Posterior cingulate gyrus (tissue), 11 donors: ENCODE measurements at regions not wholly inside any gene's neighbourhood (a gene's known extent, or its start where the extent isn't known, plus 50 kb on each side); places are given as distances from the start of the nearest gene placed in this dataset.
"Not testable (repeated sequence)": the region's sequence is repeated elsewhere in the genome, so short reads cannot be mapped to it uniquely, and the experiment has no call there.

Source experiments
- DNase-seq, 10 donors: peaks; one replicate each; pipeline versions ENCODE4 v3.0.0 to v3.0.0-alpha.2; 2020 to 2021; ENCODE audit warnings: mixed read lengths in 3 of 10
- intact Hi-C: fragments of 100-400 bp; cut with DNase I; formaldehyde crosslinking; loops from one replicate; pipeline ENCODE4 v1.15.1; 2023

DNA sequence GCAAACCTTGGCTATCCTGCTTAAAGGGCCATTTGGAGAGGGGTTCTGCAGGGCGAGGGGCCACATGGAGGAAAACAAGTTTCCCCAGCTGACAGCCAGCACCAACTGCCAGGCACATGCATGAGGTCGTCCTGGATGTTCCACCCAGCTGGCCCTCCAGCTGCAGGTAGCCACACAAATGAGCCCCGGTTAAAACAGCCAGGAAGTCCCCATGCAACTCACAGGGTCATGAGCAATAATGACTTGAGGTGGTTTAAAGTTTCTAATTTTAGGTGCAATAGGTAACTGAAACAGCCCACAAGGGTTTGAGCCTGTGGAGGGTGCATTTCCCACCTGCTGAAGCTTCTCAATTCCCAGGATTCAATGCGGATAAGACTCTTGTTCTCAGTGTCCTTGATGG is 160.8 kb upstream of the CCZ1B start:
- intact Hi-C loops, DNase-seq: not testable (repeated sequence)

DNA sequence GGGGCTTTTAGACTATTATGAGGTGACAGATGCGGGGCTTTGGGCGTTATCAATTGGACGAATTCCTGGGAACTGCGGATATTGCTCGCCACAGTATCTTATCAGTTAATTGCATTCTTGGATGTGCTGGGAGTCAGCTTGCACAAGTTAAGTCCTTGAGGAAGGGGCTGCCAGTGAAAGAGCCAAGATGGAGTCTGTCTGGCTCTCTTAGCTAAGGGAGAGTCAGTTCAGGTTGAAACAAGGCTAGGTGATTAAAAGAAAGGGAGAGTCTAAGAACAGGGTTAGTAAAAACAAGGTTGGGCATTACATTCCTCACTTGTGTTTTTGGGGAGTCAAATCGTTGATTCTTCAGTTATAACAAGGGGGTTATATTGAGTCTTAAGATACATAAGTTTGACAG is 162.5 kb upstream of the CCZ1B start:
- DNase-seq, intact Hi-C loops: not testable (repeated sequence)

DNA sequence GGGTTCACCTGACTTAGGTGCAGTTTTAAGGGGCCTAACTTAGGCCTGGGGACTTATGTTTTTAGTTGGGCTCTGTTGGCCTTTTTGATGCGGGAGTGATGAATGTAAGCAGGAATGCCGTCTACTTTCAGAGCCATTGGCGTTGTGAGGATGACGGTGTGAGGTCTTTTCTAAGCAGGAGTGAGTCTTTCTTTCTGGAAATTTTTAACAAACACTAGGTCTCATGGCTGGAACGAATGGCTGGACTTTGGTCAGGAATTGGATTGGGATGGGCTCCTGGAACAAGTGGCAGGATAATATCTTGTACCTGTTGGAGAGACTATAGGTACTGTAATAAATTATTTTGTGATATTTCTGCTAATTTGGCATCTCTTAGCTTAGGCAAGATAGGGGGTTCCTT is 163.9 kb upstream of the CCZ1B start:
- DNase-seq, intact Hi-C loops: not testable (repeated sequence)

DNA sequence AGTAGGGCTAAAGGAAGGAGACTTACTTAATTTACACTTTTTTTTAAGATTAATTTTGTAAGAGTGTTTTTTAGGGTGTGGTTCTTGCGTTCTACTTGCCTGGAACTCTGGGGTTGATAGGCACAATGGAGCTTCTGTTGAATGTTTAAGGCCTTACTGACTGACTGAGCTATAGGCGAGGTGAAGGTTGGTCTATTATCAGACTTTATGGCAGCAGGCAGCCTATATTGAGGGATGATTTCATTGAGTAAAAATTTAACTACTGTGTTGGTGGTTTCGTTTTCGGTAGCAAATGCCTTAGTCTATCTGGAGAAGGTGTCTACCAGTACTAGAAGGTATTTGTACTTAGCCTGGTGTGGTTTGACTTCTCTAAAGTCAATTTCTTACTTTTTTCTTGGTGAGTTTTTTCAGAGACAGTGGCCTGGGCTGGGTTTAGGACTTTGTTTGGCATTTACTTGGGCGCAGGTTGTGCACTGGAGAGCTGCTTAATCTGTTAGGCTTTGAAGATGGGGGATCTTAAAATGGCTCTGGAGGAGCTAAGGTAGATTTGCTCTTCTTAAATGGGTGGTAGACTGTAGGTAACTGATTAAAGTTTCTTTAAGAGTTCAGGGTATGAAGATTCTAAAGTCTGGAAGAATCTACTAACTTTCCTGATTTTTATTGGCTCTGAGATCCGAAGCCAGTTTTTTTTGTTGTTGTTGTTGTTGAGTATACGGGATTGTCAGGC is 164.5 kb upstream of the CCZ1B start:
- DNase-seq, intact Hi-C loops: not testable (repeated sequence)

DNA sequence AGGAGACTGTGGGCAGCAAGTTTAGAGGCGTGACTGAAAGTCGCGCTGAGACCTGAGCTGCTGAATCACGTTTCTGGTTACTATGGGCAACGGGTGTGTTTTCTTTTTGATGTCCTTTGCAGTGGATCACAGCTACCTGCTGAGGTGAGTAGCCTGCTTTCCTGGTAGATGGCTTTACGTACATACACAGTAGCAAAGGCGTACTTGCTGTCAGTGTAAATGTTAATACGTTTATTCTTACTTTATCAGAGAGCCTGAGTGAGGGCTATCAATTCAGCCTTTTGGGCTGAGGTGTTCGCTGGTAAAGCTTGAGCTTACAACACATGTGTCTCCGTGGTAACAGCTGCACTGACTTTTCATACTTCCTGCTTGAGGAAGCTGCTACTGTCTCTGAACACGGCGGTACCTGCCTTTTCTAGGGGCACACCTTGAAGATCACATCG is 165.1 kb upstream of the CCZ1B start:
- intact Hi-C loops, DNase-seq: not testable (repeated sequence)

DNA sequence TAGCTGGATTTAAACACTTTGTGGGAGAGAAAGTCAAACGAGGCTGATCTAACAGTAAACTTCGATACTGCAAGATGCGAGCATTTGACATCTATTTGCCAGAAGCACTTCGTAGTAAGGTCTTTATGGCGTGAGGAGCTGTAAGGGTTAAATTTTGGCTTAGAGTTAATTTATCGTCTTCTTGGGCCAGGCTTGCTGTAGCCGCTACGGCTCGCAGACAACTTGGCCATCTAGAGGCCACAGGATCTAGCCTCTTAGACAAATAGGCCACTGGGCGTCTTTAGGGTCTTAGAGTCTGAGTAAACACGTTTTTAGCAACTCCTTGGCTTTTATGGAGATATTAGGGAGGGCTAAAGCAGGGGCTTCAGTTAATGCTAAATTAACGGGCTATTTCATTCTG is 165.6 kb upstream of the CCZ1B start:
- intact Hi-C loops, DNase-seq: not testable (repeated sequence)

DNA sequence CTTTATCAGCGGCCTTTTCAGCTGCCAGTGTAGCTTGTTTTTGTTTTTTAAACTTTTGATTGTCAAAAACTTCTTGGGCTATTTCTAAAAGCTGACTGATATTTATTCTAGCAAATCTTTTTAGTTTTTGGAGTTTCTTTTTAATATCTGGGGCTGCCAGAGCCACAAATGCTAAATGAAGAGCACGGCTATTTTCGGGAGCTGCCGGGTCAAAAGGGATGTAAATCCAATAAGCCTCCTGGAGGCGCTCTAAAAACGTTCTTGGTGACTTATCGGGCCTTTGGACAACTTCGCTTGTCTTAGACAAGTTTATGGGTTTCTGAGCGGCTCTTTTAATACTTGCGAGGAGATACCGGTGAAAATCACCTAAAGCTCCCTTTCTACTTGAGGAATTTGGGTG is 166.1 kb upstream of the CCZ1B start:
- intact Hi-C loops, DNase-seq: not testable (repeated sequence)

DNA sequence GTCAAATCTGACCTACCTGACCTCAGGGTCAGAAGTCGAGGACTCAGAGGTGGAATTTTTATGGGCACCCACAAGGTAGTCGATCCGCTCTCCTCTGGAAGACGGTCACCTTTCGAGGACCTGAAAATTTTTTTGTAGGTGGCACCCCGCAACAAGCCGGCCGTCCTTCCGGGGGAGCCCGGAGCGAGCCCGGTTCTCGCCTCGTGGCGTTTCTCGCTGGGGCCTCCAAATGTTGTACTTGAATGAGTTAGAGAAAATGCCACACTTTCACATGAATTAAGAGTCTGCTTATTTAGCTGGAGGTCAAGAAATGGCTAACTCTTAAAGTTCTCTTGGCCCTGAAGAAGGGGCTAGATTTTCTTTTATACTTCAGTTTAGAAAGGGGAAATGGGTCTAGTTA is 169.0 kb upstream of the CCZ1B start:
- intact Hi-C loops = not testable (repeated sequence)

DNA sequence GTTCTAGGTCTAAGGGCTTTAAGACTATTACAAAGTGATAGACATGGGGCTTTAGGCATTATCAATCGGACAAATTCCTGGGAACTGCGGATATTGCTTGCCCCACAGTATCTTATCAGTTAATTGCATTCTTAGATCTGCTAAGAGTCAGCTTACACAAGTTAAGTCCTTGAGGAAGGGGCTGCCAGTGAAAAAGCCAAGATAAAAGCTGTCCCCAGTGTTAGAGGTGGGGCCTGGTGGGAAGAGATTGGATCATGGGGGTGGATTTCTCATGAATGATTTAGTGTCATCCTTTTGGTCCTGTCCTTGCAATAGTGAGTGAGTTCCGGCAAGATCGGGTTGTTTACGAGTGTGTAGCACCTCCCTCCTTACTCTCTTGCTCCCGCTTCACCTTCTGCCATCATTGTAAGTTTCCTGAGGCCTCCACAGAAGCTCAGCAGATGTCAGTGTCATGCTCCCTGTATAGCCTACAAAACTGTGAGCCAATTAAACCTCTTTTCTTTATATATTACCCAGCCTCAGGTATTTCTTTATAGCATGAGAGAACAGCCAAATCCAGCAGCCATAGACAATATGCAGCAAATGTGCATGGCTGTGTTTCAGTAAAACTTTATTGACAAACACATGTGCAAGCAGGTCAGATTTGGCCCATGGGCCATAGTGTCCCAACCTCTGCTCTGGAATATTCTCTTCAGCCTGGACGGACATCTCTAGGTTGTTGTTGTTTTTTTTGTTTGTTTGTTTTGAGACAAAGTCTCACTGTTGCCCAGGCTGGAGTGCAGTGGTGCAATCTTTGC is 169.6 kb upstream of the CCZ1B start:
- intact Hi-C loops, DNase-seq: not testable (repeated sequence)

More for the DNA sequence above, 169.0 kb upstream of the CCZ1B start:
- DNase-seq = not testable (repeated sequence)

DNA sequence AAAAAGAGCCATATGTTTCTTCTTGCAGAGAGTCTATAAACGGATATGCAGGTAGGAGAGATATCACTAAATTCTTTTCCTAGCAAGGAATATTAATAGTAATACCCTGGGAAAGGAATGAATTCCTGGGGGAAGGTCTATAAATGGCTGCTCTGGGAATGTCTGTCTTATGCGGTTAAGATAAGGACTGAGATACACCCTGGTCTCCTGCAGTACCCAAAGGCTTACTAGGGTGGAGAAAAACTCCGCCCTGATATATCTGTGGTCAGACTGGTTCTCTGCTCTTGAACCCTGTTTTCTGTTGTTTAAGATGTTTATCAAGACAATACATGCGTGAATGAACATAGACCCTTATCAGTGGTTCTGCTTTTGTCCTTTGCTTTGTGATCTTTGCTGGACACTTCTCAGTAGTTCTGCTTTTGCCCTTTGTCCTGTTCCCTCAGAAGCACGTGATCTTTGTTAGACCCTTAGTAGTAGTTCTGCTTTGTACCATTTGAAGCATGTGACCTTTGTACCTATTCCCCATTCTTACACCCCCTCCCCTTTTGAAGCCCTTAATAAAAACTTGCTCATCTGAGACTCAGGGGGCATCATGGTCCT is 173.1 kb upstream of the CCZ1B start:
- DNase-seq, intact Hi-C loops: not testable (repeated sequence)

DNA sequence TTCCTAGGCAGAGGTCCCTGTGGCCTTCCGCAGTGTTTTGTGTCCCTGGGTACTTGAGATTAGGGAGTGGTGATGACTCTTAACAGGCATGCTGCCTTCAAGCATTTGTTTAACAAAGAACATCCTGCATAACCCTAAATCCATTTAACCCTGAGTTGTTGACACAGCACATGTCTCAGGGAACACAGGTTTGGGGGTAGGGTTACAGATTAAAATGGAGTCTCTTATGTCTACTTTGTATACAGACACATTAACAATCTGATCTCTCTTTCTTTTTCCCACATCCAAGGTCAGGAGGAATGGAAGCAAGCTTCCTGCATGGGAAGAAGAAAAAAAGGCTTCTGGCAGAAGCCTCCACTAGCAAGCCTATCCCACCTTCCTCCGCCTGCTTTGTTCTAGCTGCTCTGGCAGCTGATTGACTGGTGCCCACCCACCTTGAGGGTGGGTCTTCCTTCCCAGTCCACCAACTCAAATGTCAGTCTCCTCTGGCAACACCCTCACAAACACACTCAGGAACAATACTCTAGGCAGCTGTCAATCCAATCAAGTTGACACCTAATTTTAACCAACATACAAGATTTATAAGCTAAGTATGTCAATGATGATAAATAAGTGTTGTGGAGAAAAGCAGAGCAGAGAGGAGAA is 176.5 kb upstream of the CCZ1B start:
- intact Hi-C loops = no loop called here
- DNase-seq = no peak

DNA sequence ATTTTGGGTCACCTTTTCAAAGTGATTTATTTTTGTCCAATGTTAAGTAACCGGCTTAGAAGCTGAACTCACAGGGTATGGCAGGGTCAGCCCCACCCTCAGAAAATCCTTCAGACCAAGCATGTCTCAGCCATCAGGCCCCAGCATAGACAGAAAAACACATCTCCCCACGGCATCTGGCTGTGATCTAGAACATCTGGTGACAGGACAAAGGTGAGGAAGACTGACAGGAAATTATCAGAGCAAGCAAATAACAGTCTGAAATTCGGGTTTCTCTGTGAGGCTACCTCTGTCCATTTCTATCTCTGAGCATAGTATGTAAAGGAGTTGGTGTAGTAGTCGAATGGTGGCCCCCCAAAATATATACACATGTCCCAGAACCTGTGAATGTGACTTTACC is 177.0 kb upstream of the C1GALT1 start:
- DNase-seq = no peak
- intact Hi-C loops = no loop called here

DNA sequence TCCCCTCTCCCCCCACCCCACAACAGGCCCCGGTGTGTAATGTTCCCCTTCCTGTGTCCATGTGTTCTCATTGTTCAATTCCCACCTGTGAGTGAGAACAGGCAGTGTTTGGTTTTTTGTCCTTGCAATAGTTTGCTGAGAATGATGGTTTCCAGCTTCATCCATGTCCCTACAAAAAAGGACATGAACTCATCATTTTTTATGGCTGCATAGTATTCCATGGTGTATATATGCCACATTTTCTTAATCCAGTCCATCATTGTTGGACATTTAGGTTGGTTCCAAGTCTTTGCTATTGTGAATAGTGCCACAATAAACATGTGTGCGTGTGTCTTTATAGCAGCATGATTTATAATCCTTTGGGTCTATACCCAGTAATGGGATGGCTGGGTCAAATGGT is 176.4 kb upstream of the C1GALT1 start:
- DNase-seq, intact Hi-C loops: not testable (repeated sequence)

DNA sequence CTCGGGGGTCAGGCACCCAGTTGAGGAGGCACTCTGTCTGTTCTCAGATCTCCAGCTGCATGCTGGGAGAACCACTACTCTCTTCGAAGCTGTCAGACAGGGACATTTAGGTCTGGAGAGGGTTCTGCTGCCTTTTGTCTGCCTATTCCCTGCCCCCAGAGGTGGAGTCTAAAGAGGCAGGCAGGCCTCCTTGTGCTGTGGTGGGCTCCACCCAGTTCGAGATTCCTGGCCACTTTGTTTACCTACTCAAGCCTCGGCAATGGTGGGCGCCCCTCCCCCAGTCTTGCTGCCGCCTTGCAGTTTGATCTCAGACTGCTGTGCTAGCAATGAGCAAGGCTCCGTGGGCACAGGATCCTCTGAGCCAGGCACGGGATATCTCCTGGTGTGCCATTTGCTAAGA is 171.1 kb upstream of the C1GALT1 start:
- intact Hi-C loops, DNase-seq: not testable (repeated sequence)

DNA sequence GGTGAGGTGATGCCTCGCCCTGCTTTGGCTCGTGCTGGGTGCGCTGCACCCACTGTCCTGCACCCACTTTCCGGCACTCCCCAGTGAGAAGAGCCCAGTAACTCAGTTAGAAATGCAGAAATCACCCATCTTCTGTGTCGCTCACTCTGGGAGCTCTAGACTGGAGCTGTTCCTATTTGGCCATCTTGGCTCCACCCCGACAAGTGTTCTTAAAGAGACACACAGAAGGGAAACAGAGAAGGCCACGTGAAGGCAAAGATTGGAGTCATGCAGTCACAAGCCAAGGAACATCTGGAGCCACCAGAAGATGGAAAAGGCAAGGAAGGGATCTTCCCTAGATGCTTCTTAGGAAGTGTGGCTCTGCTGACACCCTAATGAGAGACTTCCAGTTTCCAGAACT is 170.6 kb upstream of the C1GALT1 start:
- intact Hi-C loops, DNase-seq: not testable (repeated sequence)

DNA sequence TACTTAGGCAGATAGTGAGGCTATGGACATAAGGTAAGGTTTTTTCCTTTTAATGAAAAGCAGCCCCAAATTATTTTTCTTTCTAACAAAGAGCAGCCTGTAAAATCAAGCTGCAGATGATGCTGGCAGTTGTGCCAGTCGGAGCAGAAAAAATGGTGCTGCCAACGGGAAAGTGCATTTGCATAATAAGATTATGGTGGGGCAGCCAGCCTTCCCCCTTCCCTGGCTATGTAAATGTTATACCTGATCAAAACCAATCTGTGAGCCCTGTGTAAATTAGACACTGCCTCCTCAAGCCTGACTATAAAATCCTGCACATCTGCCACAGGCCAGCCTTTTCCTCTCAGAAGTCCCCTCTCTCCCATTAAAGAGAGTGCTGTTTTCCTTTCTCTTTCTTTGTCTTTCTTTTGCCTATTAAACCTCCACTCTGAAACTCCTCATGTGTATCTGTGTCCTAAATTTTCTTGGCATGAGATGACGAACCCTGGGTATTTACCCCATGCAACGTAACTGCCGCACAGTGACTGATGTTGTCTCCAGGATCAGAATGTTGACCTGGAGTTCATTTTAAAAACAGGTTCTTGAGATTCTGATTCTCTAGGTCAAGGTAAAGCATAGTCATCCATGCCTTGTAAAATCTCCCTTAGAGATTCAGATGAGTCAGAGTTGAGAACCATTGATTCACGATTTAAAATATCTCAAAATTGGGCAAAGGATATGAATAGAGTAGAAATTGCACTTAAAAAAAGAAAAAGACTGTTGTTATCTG is 167.3 kb upstream of the C1GALT1 start:
- DNase-seq = peak in 1 of 10 donors; percentile 64
- intact Hi-C loops = no loop called here

DNA sequence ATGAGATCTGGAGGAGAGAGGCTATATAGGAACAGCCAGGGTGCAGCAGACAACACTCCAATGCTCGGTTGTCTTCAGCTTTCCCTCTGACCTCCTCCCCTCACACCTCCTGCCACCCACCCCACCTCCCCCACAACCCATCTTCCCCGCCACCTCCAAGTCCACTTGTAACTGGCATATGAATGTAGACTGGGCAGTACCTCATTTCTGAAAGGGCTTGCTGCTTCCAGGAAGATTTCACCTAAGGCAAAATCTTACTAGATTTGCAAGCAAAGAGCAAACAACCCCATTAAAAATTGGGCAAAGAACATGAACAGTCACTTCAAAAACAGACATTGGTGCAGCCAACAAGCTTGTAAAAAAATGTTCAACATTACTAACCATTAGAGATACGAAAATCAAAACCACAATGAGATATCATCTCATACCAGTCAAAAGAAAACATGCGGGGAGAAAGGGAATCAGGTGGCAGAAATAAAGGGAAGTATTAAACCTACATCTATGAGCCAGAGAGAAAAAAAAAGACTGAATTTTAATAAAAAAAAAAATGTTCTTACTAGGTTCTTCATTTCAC is 164.6 kb upstream of the C1GALT1 start:
- DNase-seq = no peak
- intact Hi-C loops = no loop called here

DNA sequence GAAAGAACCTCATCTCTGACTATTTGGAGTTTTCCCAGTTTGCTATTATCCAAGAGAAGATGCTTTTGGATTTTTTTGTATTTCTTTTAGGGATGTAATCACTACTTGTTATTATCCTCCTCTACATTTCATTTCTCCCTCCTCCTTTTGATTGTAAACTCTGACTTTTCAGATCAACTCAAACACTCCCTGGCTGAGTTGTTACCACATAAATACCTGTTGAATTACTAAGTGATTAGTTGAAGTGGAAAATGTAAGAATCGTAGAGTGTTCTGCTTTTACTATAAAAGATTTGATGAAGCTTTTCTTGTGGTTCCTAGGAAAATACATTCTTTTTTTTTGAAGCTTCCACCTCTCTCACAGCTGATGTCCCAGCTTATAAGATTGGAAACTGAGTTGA is 164.1 kb upstream of the C1GALT1 start:
- intact Hi-C loops = no loop called here
- DNase-seq = no peak

DNA sequence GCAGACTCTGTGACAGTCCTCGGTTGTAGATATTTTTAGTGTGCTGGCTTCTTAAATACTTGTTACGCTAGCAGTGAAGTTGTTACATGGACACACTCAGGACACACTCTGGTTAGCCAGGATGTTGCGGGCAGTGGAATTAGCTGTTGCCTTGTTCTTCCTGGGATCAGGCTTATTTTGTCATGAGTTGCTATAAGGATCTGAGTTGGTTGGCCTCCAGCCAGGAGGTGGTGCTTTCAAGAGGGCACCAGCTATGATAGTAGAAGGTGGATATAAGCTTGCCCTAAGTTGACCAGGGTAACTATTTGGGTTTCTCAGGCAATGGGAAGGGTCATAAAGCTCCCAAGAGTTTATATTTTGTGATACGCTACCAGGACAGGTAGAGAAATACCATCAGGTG is 150.1 kb upstream of the C1GALT1 start:
- DNase-seq = no peak
- intact Hi-C loops = no loop called here

DNA sequence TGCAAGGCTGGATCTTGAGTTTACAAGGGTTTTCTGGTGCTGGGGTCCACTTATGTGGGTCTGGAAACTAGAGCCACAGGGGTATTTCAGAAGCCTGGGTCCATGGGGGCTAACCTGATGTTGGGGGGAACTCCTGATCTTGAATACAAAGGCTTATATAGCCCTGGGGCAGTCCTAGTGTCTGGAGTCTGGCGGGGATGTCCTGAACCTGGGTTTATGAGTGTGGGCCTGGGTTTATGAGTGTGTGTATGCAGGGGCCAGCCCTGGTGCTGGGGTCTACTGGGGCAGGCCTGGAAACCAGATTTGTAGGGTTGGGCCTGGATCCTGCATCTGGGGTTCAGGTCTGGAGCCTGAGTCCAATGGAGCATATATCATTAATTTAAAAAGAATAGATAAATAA is 146.5 kb upstream of the C1GALT1 start:
- intact Hi-C loops = no loop called here
- no peak for DNase-seq
